NCI-H510A (cell line): ENCODE measurements at regions not wholly inside any gene's neighbourhood (a gene's known extent, or its start where the extent isn't known, plus 50 kb on each side); places are given as distances from the start of the nearest gene placed in this dataset.
A peak's percentile ranks its signal among the peaks of the same experiment; 100 is the strongest.

Experiments
- DNase-seq: peaks from one replicate; lab custom pipeline; 2025; lab: John Stamatoyannopoulos, UW

GRCh38 chr4:158007566-158007965 is 165.3 kb downstream of the GASK1B start:
- DNase-seq = no peak

- no peak for DNase-seq
These were observed 165.8 kb downstream of the GASK1B start for GRCh38 chr4:158006990-158007389.

GRCh38 chr4:158005021-158005420 is 167.8 kb downstream of the GASK1B start:
- DNase-seq = no peak

- no peak for DNase-seq
These were observed 168.7 kb downstream of the GASK1B start for GRCh38 chr4:158004101-158004500.

- no peak for DNase-seq
These were observed 169.6 kb downstream of the GASK1B start for GRCh38 chr4:158003212-158003611.

- no peak for DNase-seq
These were observed 170.7 kb downstream of the GASK1B start for GRCh38 chr4:158002173-158002572.

- DNase-seq = no peak
These were observed 171.1 kb downstream of the GASK1B start for GRCh38 chr4:158001756-158002155.

- DNase-seq = no peak
These were observed 173.1 kb downstream of the GASK1B start for GRCh38 chr4:157999723-158000122.

- DNase-seq = no peak
These were observed 175.5 kb downstream of the GASK1B start for GRCh38 chr4:157997296-157997695.

- no peak for DNase-seq
These were observed 176.5 kb downstream of the GASK1B start for GRCh38 chr4:157996061-157997028.

GRCh38 chr4:157994863-157995262 is 178.0 kb downstream of the GASK1B start:
- DNase-seq = no peak

- DNase-seq = no peak
These were observed 179.6 kb downstream of the GASK1B start for GRCh38 chr4:157992948-157993839.

GRCh38 chr4:157992038-157992705 is 180.7 kb downstream of the GASK1B start:
- no peak for DNase-seq

GRCh38 chr4:157988641-157989040 is 184.2 kb downstream of the GASK1B start:
- DNase-seq = no peak

- DNase-seq = no peak
These were observed 188.4 kb downstream of the GASK1B start for GRCh38 chr4:157984285-157984911.

- DNase-seq = no peak
These were observed 189.5 kb downstream of the GASK1B start for GRCh38 chr4:157983300-157983699.

GRCh38 chr4:157980158-157980557 is 192.7 kb downstream of the GASK1B start:
- no peak for DNase-seq

- DNase-seq = peak; percentile 12
These were observed 194.0 kb downstream of the GASK1B start for GRCh38 chr4:157978680-157979361.

- DNase-seq = no peak
These were observed 195.7 kb downstream of the GASK1B start for GRCh38 chr4:157977086-157977485.

- no peak for DNase-seq
These were observed 199.5 kb downstream of the GASK1B start for GRCh38 chr4:157973297-157973696.

GRCh38 chr4:157964463-157964862 is 208.4 kb downstream of the GASK1B start:
- no peak for DNase-seq
